ENCODE measurements at regions not wholly inside any gene's neighbourhood (a gene's known extent, or its start where the extent isn't known, plus 50 kb on each side); places are given as distances from the start of the nearest gene placed in this dataset.
"Not testable (repeated sequence)": the region's sequence is repeated elsewhere in the genome, so short reads cannot be mapped to it uniquely, and the experiment has no call there.

- DNase-seq: no peak
Observed at GRCh38 chr6:80535914-80536565, 429.6 kb downstream of the BCKDHB start.

DNA sequence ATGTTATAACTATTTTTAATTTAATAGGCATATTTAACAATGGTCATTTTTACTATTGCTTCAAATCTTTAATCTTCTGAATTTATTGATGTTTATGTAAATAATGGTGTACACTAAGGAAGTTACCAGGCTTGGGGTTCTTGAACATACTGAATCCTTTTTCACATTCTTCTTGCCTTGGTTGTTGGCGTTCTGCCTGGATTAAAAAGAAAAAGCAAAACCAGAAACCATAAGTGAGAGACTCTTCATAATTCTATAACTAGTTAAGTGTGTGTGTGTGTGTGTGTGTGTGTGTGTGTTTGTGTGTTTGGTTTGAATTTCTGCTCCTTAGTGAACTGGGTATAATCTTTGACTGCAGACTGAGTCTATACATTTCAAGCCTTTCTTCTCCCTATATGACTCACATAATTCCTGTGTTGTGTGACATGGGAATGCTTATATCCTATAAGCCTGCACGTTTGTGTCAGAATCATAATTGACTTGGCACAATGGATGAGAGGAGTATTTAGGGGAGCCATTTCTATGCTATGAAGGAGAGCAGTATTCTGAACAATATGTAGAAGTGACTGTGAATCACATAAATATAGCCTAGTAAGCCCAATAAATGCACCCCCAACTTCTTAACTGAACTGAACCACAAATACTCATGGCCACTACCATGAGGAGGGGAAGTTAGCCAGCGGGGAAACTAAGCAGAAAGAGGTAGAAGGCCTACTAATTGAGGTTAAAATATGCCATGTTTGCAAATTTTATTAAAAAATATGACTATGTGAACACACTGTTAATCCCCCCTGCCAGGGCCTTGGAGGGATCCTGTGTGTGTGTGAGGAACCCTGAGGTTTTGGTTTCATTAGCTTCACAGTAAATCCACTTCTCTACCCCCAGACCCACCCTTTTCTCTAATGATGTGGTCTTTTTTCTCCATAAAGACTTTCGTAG lies 425.5 kb downstream of the BCKDHB start:
- DNase-seq: no peak

DNA sequence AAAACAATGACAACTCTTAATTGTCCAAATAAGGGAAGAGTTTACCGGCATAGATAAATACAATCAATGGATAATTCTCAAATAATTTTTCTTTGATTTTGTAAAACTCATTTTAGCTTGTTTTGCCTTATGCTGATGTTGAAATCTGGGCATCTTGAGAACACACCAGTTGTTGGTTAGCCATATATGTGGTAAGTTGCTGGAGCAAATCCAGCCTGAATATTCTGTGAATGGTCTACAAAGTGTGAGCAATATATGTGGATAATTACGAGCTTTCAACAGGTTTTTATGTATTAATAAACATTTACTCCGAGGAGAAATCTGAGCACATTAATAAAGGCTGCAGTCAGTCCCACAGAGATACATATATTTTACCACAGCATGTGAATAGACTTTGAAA lies 423.6 kb downstream of the BCKDHB start:
- no peak for DNase-seq

- DNase-seq: no peak
Observed at GRCh38 chr6:80528115-80528514, 421.6 kb downstream of the BCKDHB start.

GRCh38 chr6:80527552-80528052 lies 421.1 kb downstream of the BCKDHB start:
- peak; percentile 57 for DNase-seq

- DNase-seq: no peak
Observed at GRCh38 chr6:80523531-80523997, 417.1 kb downstream of the BCKDHB start.

GRCh38 chr6:80523010-80523409 lies 416.5 kb downstream of the BCKDHB start:
- no peak for DNase-seq

GRCh38 chr6:80522576-80522975 lies 416.1 kb downstream of the BCKDHB start:
- DNase-seq: no peak

- DNase-seq: no peak
Observed at GRCh38 chr6:80519811-80520594, 413.5 kb downstream of the BCKDHB start.

GRCh38 chr6:80517525-80517924 lies 411.1 kb downstream of the BCKDHB start:
- no peak for DNase-seq

DNA sequence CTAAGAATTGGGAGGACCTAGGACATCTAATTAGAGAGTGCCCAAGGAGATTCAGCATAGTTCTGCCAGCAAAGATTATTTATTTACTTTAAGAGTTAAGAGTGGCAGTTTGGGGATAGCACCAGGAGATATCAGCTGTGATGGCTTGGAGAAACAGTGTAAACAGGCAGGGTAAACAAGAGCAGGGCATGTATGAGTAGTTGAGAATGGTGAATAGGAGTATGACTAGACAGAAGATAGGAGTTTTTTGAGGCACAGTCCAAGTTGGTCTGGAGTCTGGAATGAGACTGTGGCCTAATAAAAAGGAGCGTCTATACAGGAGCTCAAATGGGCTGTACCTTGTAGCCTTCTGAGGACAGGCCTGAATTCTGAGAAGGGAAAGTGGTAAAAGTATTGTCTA lies 404.1 kb downstream of the BCKDHB start:
- DNase-seq: not testable (repeated sequence)

GRCh38 chr6:80508885-80509630 lies 402.6 kb downstream of the BCKDHB start:
- no peak for DNase-seq

GRCh38 chr6:80504882-80505281 lies 398.4 kb downstream of the BCKDHB start:
- no peak for DNase-seq

- DNase-seq: no peak
Observed at GRCh38 chr6:80503660-80504059, 397.2 kb downstream of the BCKDHB start.

DNA sequence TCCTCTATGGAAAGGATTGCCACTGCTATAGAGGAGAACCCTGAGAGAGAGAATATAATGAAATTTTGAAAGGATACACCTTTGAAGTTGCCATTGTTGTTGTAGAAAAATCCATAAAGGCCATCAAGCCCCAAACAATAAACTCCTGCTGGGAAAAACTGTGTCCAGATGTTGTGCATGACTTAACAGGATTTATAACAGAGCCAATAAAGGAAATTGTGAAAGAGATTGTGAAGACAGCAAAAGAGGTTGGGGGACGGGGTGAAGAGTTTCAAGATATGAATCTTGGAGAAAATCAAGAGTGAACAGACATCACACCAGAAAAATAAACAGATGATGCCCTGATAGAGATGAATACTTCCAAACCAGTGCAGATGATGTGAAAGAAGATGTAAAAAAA lies 396.4 kb downstream of the BCKDHB start:
- DNase-seq: no peak

- no peak for DNase-seq
Observed at GRCh38 chr6:80501636-80502035, 395.2 kb downstream of the BCKDHB start.

DNA sequence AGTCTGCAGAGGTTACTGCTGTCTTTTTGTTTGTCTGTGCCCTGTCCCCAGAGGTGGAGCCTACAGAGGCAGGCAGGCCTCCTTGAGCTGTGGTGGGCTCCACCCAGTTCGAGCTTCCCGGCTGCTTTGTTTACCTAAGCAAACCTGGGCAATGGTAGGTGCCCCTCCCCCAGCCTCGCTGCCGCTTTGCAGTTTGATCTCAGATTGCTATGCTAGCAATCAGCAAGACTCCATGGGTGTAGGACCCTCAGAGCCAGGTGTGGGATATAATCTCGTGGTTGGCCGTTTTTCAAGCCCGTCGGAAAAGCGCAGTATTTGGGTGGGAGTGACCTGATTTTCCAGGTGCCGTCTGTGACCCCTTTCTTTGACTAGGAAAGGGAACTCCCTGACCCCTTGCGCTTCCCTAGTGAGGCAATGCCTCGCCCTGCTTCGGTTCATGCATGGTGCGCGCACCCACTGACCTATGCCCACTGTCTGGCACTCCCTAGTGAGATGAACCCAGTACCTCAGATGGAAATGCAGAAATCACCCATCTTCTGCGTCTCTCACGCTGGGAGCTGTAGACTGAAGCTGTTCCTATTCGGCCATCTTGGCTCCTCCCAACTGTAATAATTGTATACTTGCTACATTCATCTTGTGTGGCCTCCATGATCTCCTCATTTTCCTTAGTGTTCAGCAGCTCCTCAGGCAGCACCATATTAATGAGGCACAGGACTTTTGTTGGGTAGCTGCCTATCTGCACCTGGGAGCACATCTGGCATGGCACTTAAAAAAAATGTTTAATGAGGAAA lies 391.4 kb downstream of the BCKDHB start:
- DNase-seq: not testable (repeated sequence)

- DNase-seq: no peak
Observed at GRCh38 chr6:80489911-80490635, 383.6 kb downstream of the BCKDHB start.

DNA sequence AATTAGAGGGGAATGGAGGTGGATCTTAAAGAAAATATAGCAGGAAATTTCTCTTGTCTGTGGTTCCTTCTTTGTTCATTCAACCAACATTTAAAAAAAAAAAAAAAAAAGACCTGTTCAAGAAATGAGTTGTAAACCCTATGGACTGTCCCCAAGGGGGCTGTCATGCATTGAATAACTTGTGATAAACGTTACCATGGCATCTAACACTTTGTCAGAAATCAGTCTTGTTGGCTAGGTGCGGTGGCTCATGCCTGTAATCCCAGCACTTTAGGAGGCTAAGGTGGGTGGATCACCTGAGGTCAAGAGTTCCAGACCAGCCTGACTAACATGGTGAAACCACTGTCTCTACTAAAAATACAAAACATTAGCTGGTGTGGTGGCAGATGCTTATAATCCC lies 381.7 kb downstream of the BCKDHB start:
- no peak for DNase-seq

GRCh38 chr6:80485494-80485893 lies 379.0 kb downstream of the BCKDHB start:
- not testable (repeated sequence) for DNase-seq

DNA sequence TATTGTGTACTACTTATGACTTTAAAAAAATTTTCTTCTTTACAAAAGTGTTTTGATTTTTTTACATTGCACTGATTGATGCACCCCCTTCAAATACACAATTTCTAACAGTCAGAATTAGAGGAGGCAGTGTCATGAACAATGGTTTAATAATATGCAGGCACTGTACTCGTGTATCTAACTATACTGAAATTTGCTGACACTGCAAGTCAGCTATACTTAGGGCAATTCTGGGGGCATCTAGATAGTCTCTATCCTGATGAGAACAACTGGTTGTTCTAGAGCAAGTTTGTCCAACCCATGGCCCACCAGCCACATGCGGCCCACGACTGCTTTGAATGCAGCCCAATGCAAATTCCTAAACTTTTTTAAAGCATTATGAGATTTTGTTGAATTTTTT lies 375.6 kb downstream of the BCKDHB start:
- no peak for DNase-seq

Measured in NCI-H1092 (cell line).